CD14-positive monocyte (primary cell): ENCODE measurements at regions not wholly inside any gene's neighbourhood (a gene's known extent, or its start where the extent isn't known, plus 50 kb on each side); places are given as distances from the start of the nearest gene placed in this dataset.

Source experiments
- DNase-seq, 3 donors: peaks; one replicate each; pipeline ENCODE4 v3.0.0-alpha.2; 2011 to 2022
- H2AFZ ChIP-seq: 2 replicates; pipeline ENCODE4 v1.6.0; 2012; ENCODE audit warnings: mild to moderate bottlenecking, low read depth, low read length, inconsistent platforms; ENCODE audit not compliant: insufficient read depth, poor library complexity, severe bottlenecking
- H3K27ac ChIP-seq, 2 donors: 1 replicate in 1 of 2; 2 replicates in 1 of 2; pipeline ENCODE4 v1.5.1; 2012 to 2013; ENCODE audit warnings: low read length in 2 of 2, control low read depth in 1 of 2, inconsistent platforms in 1 of 2, low read depth in 1 of 2, mild to moderate bottlenecking in 1 of 2
- H3K27me3 ChIP-seq, 2 donors: one replicate each; pipeline versions ENCODE4 v1.6.0 to v1.6.1; 2011 to 2013; ENCODE audit warnings: low read length in 2 of 2; ENCODE audit not compliant: control insufficient read depth in 2 of 2, insufficient read depth in 2 of 2
- H3K36me3 ChIP-seq, 2 donors: replicated peaks in 1 of 2; 1 replicate in 1 of 2; 2 replicates in 1 of 2; pipeline versions ENCODE4 v1.5.1 to v1.6.1; 2012 to 2013; ENCODE audit warnings: low read length in 2 of 2, control low read depth in 1 of 2, inconsistent platforms in 1 of 2, mild to moderate bottlenecking in 1 of 2; ENCODE audit not compliant: insufficient read depth in 2 of 2, control insufficient read depth in 1 of 2
- H3K4me1 ChIP-seq, 2 donors: 1 replicate in 1 of 2; 2 replicates in 1 of 2; pipeline versions ENCODE4 v1.5.1 to v1.6.1; 2012 to 2013; ENCODE audit warnings: low read length in 2 of 2, control low read depth in 1 of 2, inconsistent platforms in 1 of 2, mild to moderate bottlenecking in 1 of 2, moderate library complexity in 1 of 2; ENCODE audit not compliant: insufficient read depth in 2 of 2, control insufficient read depth in 1 of 2
- H3K4me2 ChIP-seq: replicated peaks from 2 replicates; pipeline ENCODE3; 2012; ENCODE audit warnings: low read length, moderate library complexity, mild to moderate bottlenecking; ENCODE audit not compliant: poor library complexity, severe bottlenecking; ENCODE audit errors: extremely low read depth
- H3K4me3 ChIP-seq, 3 experiments: fragments of 200-600 bp in 1 of 3; sonication (generic) in 1 of 3; replicated peaks in 1 of 3; 1 replicate in 2 of 3; 2 replicates in 1 of 3; pipeline ENCODE4 v1.5.1; 2011 to 2013; ENCODE audit warnings: low read length in 3 of 3, mild to moderate bottlenecking in 3 of 3, control low read depth in 2 of 3, low read depth in 2 of 3, inconsistent platforms in 1 of 3, moderate library complexity in 1 of 3
- H3K79me2 ChIP-seq: 2 replicates; pipeline ENCODE4 v1.6.0; 2012; ENCODE audit warnings: mild to moderate bottlenecking, control low read depth, inconsistent platforms, low read length, moderate library complexity; ENCODE audit not compliant: insufficient read depth
- H3K9ac ChIP-seq: 2 replicates; pipeline ENCODE4 v1.6.0; 2017; ENCODE audit warnings: low read length, mild to moderate bottlenecking; ENCODE audit not compliant: insufficient read depth, poor library complexity, severe bottlenecking
- H3K9me3 ChIP-seq, 2 donors: replicated peaks in 1 of 2; 1 replicate in 1 of 2; 2 replicates in 1 of 2; pipeline versions ENCODE4 v1.5.1 to v1.6.1; 2012 to 2013; ENCODE audit warnings: low read length in 2 of 2, control low read depth in 1 of 2; ENCODE audit not compliant: control insufficient read depth in 1 of 2, insufficient read depth in 1 of 2
- H4K20me1 ChIP-seq: 2 replicates; pipeline ENCODE4 v1.6.0; 2012; ENCODE audit warnings: mild to moderate bottlenecking, low read length, control low read depth, moderate library complexity; ENCODE audit not compliant: insufficient read depth
- H3K27ac Mint-ChIP-seq, 7 donors: one replicate each; pipeline ENCODE4 v1.8.0; 2020; ENCODE audit warnings: mild to moderate bottlenecking in 7 of 7, mixed read lengths in 7 of 7, moderate library complexity in 6 of 7, inconsistent platforms in 2 of 7
- H3K27me3 Mint-ChIP-seq, 3 donors: one replicate each; pipeline ENCODE4 v1.8.0; 2021 to 2022; ENCODE audit warnings: low read depth in 3 of 3, mild to moderate bottlenecking in 3 of 3, mixed read lengths in 3 of 3, moderate library complexity in 3 of 3, inconsistent platforms in 1 of 3
- H3K36me3 Mint-ChIP-seq, 2 donors: one replicate each; pipeline ENCODE4 v1.8.0; 2020; ENCODE audit warnings: mixed read lengths in 2 of 2, inconsistent platforms in 1 of 2, mild to moderate bottlenecking in 1 of 2
- H3K4me1 Mint-ChIP-seq: one replicate; pipeline ENCODE4 v1.8.0; 2020; ENCODE audit warnings: mild to moderate bottlenecking, mixed read lengths
- H3K4me3 Mint-ChIP-seq, 2 donors: one replicate each; pipeline ENCODE4 v1.8.0; 2020; ENCODE audit warnings: mild to moderate bottlenecking in 2 of 2, mixed read lengths in 2 of 2, moderate library complexity in 1 of 2
- H3K9me3 Mint-ChIP-seq, 7 donors: one replicate each; pipeline ENCODE4 v1.8.0; 2020 to 2022; ENCODE audit warnings: mixed read lengths in 7 of 7, mild to moderate bottlenecking in 6 of 7, moderate library complexity in 6 of 7, inconsistent platforms in 2 of 7
- CTCF ChIP-seq: fragments of 200-600 bp; IDR thresholded peaks from one replicate; pipeline ENCODE4 v1.8.0; 2022; ENCODE audit warnings: antibody characterized with exemption, mild to moderate bottlenecking
- WGBS: methylation state at CpG from one replicate; pipeline ENCODE4 v1.1.5; 2013; ENCODE audit warnings: missing lambda C conversion rate; ENCODE audit not compliant: insufficient coverage; 5-methylcytosine and 5-hydroxymethylcytosine counted together
- intact Hi-C, 2 donors: fragments of 100-400 bp; cut with micrococcal nuclease; formaldehyde crosslinking; loops; one replicate each; pipeline versions ENCODE4 v1.15.0 to v1.15.1; 2023

DNA sequence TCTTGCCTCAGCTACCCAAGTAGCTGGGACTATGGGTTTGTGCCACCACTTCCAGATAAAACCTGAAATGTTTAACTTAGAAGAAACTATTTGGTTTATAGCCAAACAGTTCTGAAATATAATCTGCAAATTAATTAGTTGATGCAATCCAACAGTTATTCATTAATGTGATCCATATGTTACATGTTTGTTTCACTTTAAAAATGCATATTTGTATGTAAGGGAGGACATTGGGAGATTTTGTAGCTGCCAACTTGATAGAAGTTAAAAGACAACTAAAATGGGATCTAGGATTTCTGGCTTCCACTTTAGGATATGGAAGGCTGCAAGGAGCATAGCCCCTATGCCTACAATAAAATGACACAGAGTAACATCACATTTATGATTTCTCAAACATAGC is 532.5 kb upstream of the SLC10A2 start:
- H3K36me3 ChIP-seq, result no peaks in the 10 kb centered on the region
- H3K27ac ChIP-seq, result no peak overlapping the region
- H3K27me3 ChIP-seq, result no peaks in the 10 kb centered on the region
- no peaks in the 10 kb centered on the region for H3K4me1 Mint-ChIP-seq
- intact Hi-C loops, result no loop called here
- no peak overlapping the region for H3K4me2 ChIP-seq
- H3K9me3 ChIP-seq, result peaks cover 0 to 22% of the 10 kb centered on the region in 2 donors
- H3K4me3 Mint-ChIP-seq, result no peak overlapping the region
- H4K20me1 ChIP-seq, result no peaks in the 10 kb centered on the region
- H2AFZ ChIP-seq, result no peak overlapping the region
- no peaks in the 10 kb centered on the region for H3K4me1 ChIP-seq
- peaks cover 5 to 16% (median 10%) of the 10 kb centered on the region in 7 donors for H3K9me3 Mint-ChIP-seq
- H3K79me2 ChIP-seq, result no peaks in the 10 kb centered on the region
- no peaks in the 10 kb centered on the region for H3K36me3 Mint-ChIP-seq
- DNase-seq, result no peak
- no peaks in the 10 kb centered on the region for H3K27me3 Mint-ChIP-seq
- H3K27ac Mint-ChIP-seq, result no peak overlapping the region
- TF ChIP-seq CTCF, result no peak
- no peak overlapping the region for H3K4me3 ChIP-seq
- no peak overlapping the region for H3K9ac ChIP-seq

- 90% methylated on average over 2 of the region's 4 CpGs for WGBS
- H3K27me3 ChIP-seq, result no peaks in the 10 kb centered on the region
- H3K79me2 ChIP-seq, result no peaks in the 10 kb centered on the region
- no peak for DNase-seq
- no peaks in the 10 kb centered on the region for H3K36me3 Mint-ChIP-seq
- no peaks in the 10 kb centered on the region for H4K20me1 ChIP-seq
- H3K4me2 ChIP-seq, result no peak overlapping the region
- TF ChIP-seq CTCF, result no peak
- peaks cover 4 to 24% (median 11%) of the 10 kb centered on the region in 7 donors for H3K9me3 Mint-ChIP-seq
- H3K27me3 Mint-ChIP-seq, result peaks cover 0 to 2% (median 1%) of the 10 kb centered on the region in 3 donors
- no peak overlapping the region for H3K27ac ChIP-seq
- H2AFZ ChIP-seq, result no peak overlapping the region
- H3K36me3 ChIP-seq, result no peaks in the 10 kb centered on the region
- no peak overlapping the region for H3K9ac ChIP-seq
- intact Hi-C loops, result no loop called here
- no peak overlapping the region for H3K27ac Mint-ChIP-seq
- H3K4me1 ChIP-seq, result no peaks in the 10 kb centered on the region
- no peak overlapping the region for H3K4me3 Mint-ChIP-seq
- no peaks in the 10 kb centered on the region for H3K4me1 Mint-ChIP-seq
- no peak overlapping the region for H3K4me3 ChIP-seq
- peaks cover 16 to 17% of the 10 kb centered on the region in 2 donors for H3K9me3 ChIP-seq
Measured at GRCh38 chr13:103573446-103573845, 507.2 kb upstream of the SLC10A2 start.
